AG09319 (cell line): ENCODE measurements at regions not wholly inside any gene's neighbourhood (a gene's known extent, or its start where the extent isn't known, plus 50 kb on each side); places are given as distances from the start of the nearest gene placed in this dataset.
"Not testable (repeated sequence)": the region's sequence is repeated elsewhere in the genome, so short reads cannot be mapped to it uniquely, and the experiment has no call there.

Experiments used
- DNase-seq: peaks from one replicate; pipeline ENCODE4 v3.0.0-alpha.2; 2010; ENCODE audit warnings: low read depth; ENCODE audit errors: extremely low read depth
- CTCF ChIP-seq: IDR thresholded peaks from 2 replicates; pipeline ENCODE4 v1.5.1; 2011; ENCODE audit warnings: low read depth, mild to moderate bottlenecking, inconsistent platforms, low read length, moderate library complexity

GRCh38 chr3:21017115-21017852 lies 733.7 kb downstream of the ZNF385D start:
- no peak for DNase-seq
- peak; percentile 21 for TF ChIP-seq CTCF

- no peak for TF ChIP-seq CTCF
- DNase-seq: no peak
Measured at GRCh38 chr3:21013566-21013965, 737.4 kb downstream of the ZNF385D start.

- DNase-seq: no peak
- no peak for TF ChIP-seq CTCF
Measured at GRCh38 chr3:20999661-21000060, 751.3 kb downstream of the ZNF385D start.

- no peak for TF ChIP-seq CTCF
- no peak for DNase-seq
Measured at GRCh38 chr3:20997183-20997582, 753.8 kb downstream of the ZNF385D start.

- no peak for DNase-seq
- no peak for TF ChIP-seq CTCF
Measured at GRCh38 chr3:20990896-20991295, 760.1 kb downstream of the ZNF385D start.

- not testable (repeated sequence) for DNase-seq
Measured at GRCh38 chr3:20989653-20990052, 761.4 kb downstream of the ZNF385D start.

GRCh38 chr3:20984594-20985205 lies 766.3 kb downstream of the ZNF385D start:
- DNase-seq: no peak
- TF ChIP-seq CTCF: no peak
